Skeletal muscle cell (primary cell): ENCODE measurements at regions not wholly inside any gene's neighbourhood (a gene's known extent, or its start where the extent isn't known, plus 50 kb on each side); places are given as distances from the start of the nearest gene placed in this dataset.
"Not testable (repeated sequence)": the region's sequence is repeated elsewhere in the genome, so short reads cannot be mapped to it uniquely, and the experiment has no call there.

ENCODE experiments used
- DNase-seq: peaks from one replicate; pipeline ENCODE4 v3.0.0-alpha.2; 2010; ENCODE audit warnings: low read depth
- H3K4me3 ChIP-seq: 2 replicates; pipeline ENCODE4 v1.5.1; 2011; ENCODE audit warnings: low read depth, mild to moderate bottlenecking, control low read depth, low read length, moderate library complexity

GRCh38 chr7:140283472-140283871 lies 106.7 kb upstream of the KDM7A start:
- no peak overlapping the region for H3K4me3 ChIP-seq
- DNase-seq: no peak

- no peak for DNase-seq
- H3K4me3 ChIP-seq: no peak overlapping the region
Measured at GRCh38 chr7:140281960-140282359, 105.2 kb upstream of the KDM7A start.

GRCh38 chr7:140281255-140281654 lies 104.5 kb upstream of the KDM7A start:
- DNase-seq: no peak
- no peak overlapping the region for H3K4me3 ChIP-seq

GRCh38 chr7:140276001-140276400 lies 99.2 kb upstream of the KDM7A start:
- DNase-seq: no peak
- no peak overlapping the region for H3K4me3 ChIP-seq

GRCh38 chr7:140275069-140275965 lies 98.5 kb upstream of the KDM7A start:
- no peak for DNase-seq
- no peak overlapping the region for H3K4me3 ChIP-seq

- no peak overlapping the region for H3K4me3 ChIP-seq
- no peak for DNase-seq
Measured at GRCh38 chr7:140273417-140273816, 96.6 kb upstream of the KDM7A start.

- H3K4me3 ChIP-seq, DNase-seq: not testable (repeated sequence)
Measured at GRCh38 chr7:140271643-140271968, 94.8 kb upstream of the KDM7A start.

- DNase-seq: no peak
Measured at GRCh38 chr7:140269004-140269638, 92.3 kb upstream of the KDM7A start.

GRCh38 chr7:140267381-140268226 lies 90.8 kb upstream of the KDM7A start:
- no peak overlapping the region for H3K4me3 ChIP-seq
- no peak for DNase-seq

More at GRCh38 chr7:140269004-140269638, 92.3 kb upstream of the KDM7A start:
- H3K4me3 ChIP-seq: no peak overlapping the region

GRCh38 chr7:140263277-140263676 lies 86.5 kb upstream of the KDM7A start:
- DNase-seq: no peak
- no peak overlapping the region for H3K4me3 ChIP-seq

GRCh38 chr7:140262242-140262903 lies 85.6 kb upstream of the KDM7A start:
- no peak for DNase-seq
- H3K4me3 ChIP-seq: no peak overlapping the region

- H3K4me3 ChIP-seq: no peak overlapping the region
- no peak for DNase-seq
Measured at GRCh38 chr7:140261522-140261921, 84.7 kb upstream of the KDM7A start.

- DNase-seq: no peak
- H3K4me3 ChIP-seq: no peak overlapping the region
Measured at GRCh38 chr7:140261105-140261486, 84.3 kb upstream of the KDM7A start.

- no peak for DNase-seq
- H3K4me3 ChIP-seq: no peak overlapping the region
Measured at GRCh38 chr7:140260352-140261104, 83.7 kb upstream of the KDM7A start.

- not testable (repeated sequence) for H3K4me3 ChIP-seq, DNase-seq
Measured at GRCh38 chr7:140257278-140257677, 80.5 kb upstream of the KDM7A start.

- not testable (repeated sequence) for H3K4me3 ChIP-seq, DNase-seq
Measured at GRCh38 chr7:140254976-140255375, 78.2 kb upstream of the KDM7A start.

GRCh38 chr7:140249036-140249806 lies 72.4 kb upstream of the KDM7A start:
- no peak for DNase-seq
- H3K4me3 ChIP-seq: no peak overlapping the region

GRCh38 chr7:140247559-140247958 lies 70.8 kb upstream of the KDM7A start:
- DNase-seq: no peak

More at GRCh38 chr7:140247559-140247958, 70.8 kb upstream of the KDM7A start:
- no peak overlapping the region for H3K4me3 ChIP-seq
